Neuronal stem cell (in vitro differentiated cells): ENCODE measurements at regions not wholly inside any gene's neighbourhood (a gene's known extent, or its start where the extent isn't known, plus 50 kb on each side); places are given as distances from the start of the nearest gene placed in this dataset.

Experiments used
- DNase-seq: peaks from one replicate; pipeline ENCODE4 v3.0.0-alpha.2; 2013; ENCODE audit warnings: low spot score
- H2AFZ ChIP-seq: one replicate; pipeline ENCODE4 v1.6.1; 2013; ENCODE audit warnings: mild to moderate bottlenecking, low read length, inconsistent platforms
- H2AK5ac ChIP-seq: 2 replicates; pipeline ENCODE4 v1.6.1; 2013; ENCODE audit warnings: low read depth, mild to moderate bottlenecking, inconsistent platforms, low read length, moderate library complexity, mixed read lengths
- H2BK120ac ChIP-seq: 2 replicates; pipeline ENCODE4 v1.6.1; 2013; ENCODE audit warnings: low read depth, mild to moderate bottlenecking, inconsistent platforms, low read length, moderate library complexity, mixed read lengths
- H2BK12ac ChIP-seq: one replicate; pipeline ENCODE4 v1.6.1; 2013; ENCODE audit warnings: low read length, inconsistent platforms
- H2BK15ac ChIP-seq: 2 replicates; pipeline ENCODE4 v1.6.1; 2013; ENCODE audit warnings: mild to moderate bottlenecking, low read length, inconsistent platforms, mixed read lengths
- H2BK5ac ChIP-seq: one replicate; pipeline ENCODE4 v1.6.1; 2013; ENCODE audit warnings: inconsistent platforms, mild to moderate bottlenecking, low read length, moderate library complexity
- H3K14ac ChIP-seq: one replicate; pipeline ENCODE4 v1.6.1; 2013; ENCODE audit warnings: low read length, inconsistent platforms
- H3K18ac ChIP-seq: 2 replicates; pipeline ENCODE4 v1.6.1; 2013; ENCODE audit warnings: low read length, inconsistent platforms
- H3K23ac ChIP-seq: 2 replicates; pipeline ENCODE4 v1.6.1; 2013; ENCODE audit warnings: low read depth, mild to moderate bottlenecking, mixed read lengths, low read length, inconsistent platforms; ENCODE audit not compliant: poor library complexity
- H3K27ac ChIP-seq: replicated peaks from 3 replicates; pipeline ENCODE4 v1.5.1; 2013; ENCODE audit warnings: low read length, inconsistent platforms
- H3K27me3 ChIP-seq, 3 experiments: 2 replicates each; pipeline ENCODE4 v1.6.1; 2013; ENCODE audit warnings: low read length in 3 of 3, mild to moderate bottlenecking in 2 of 3, inconsistent platforms in 1 of 3, low read depth in 1 of 3, mixed read lengths in 1 of 3, moderate library complexity in 1 of 3; ENCODE audit not compliant: control insufficient read depth in 3 of 3, insufficient read depth in 3 of 3
- H3K36me3 ChIP-seq, 2 donors: replicated peaks in 1 of 2; 2 replicates each; pipeline ENCODE4 v1.6.1; 2013; ENCODE audit warnings: low read length in 2 of 2; ENCODE audit not compliant: control insufficient read depth in 2 of 2, insufficient read depth in 2 of 2
- H3K4ac ChIP-seq: 2 replicates; pipeline ENCODE4 v1.6.1; 2013; ENCODE audit warnings: inconsistent platforms, mild to moderate bottlenecking, low read length, moderate library complexity
- H3K4me1 ChIP-seq, 2 donors: 1 replicate in 1 of 2; 2 replicates in 1 of 2; pipeline ENCODE4 v1.6.1; 2013; ENCODE audit warnings: low read length in 2 of 2, low read depth in 1 of 2; ENCODE audit not compliant: control insufficient read depth in 2 of 2, insufficient read depth in 1 of 2
- H3K4me2 ChIP-seq: one replicate; pipeline ENCODE4 v1.6.1; 2013; ENCODE audit warnings: mild to moderate bottlenecking, low read length, inconsistent platforms; ENCODE audit not compliant: insufficient read depth, poor library complexity, severe bottlenecking
- H3K4me3 ChIP-seq, 2 donors: 2 replicates each; pipeline ENCODE4 v1.5.1; 2013; ENCODE audit warnings: low read length in 2 of 2, mild to moderate bottlenecking in 2 of 2, inconsistent platforms in 1 of 2, moderate library complexity in 1 of 2
- H3K79me1 ChIP-seq: one replicate; pipeline ENCODE4 v1.6.1; 2013; ENCODE audit warnings: low read depth, mild to moderate bottlenecking, inconsistent platforms, low read length, moderate library complexity
- H3K9ac ChIP-seq: one replicate; pipeline ENCODE4 v1.6.1; 2013; ENCODE audit warnings: mild to moderate bottlenecking, low read depth, low read length, inconsistent platforms; ENCODE audit not compliant: poor library complexity
- H3K9me3 ChIP-seq, 2 donors: replicated peaks in 1 of 2; 2 replicates each; pipeline versions ENCODE3 to v1.6.1; 2013; ENCODE audit warnings: low read length in 2 of 2, mild to moderate bottlenecking in 2 of 2, inconsistent platforms in 1 of 2, low read depth in 1 of 2, mixed read lengths in 1 of 2, moderate library complexity in 1 of 2; ENCODE audit not compliant: control insufficient read depth in 2 of 2, insufficient read depth in 1 of 2
- H4K8ac ChIP-seq: one replicate; pipeline ENCODE4 v1.6.1; 2013; ENCODE audit warnings: low read depth, mild to moderate bottlenecking, inconsistent platforms, low read length, moderate library complexity
- H4K91ac ChIP-seq: one replicate; pipeline ENCODE4 v1.6.1; 2013; ENCODE audit warnings: low read length, low read depth, mild to moderate bottlenecking, inconsistent platforms; ENCODE audit not compliant: poor library complexity
- WGBS, 2 donors: extraction: QIAGEN DNeasy Blood & Tissue Kit; methylation state at CpG; one replicate each; pipeline ENCODE4 v1.1.7; 2013; ENCODE audit warnings: missing lambda C conversion rate in 2 of 2, mixed read lengths in 1 of 2; ENCODE audit not compliant: insufficient read length in 2 of 2, insufficient replicate concordance in 1 of 2; ENCODE audit errors: extremely low coverage in 2 of 2; 5-methylcytosine and 5-hydroxymethylcytosine counted together

GRCh38 chr11:76260296-76260925, 54.1 kb upstream of the WNT11 start:
- no CpG with 5 or more reads among the region's 10 CpGs for WGBS, 2 donors
- H3K27ac ChIP-seq, result no peak overlapping the region
- H3K36me3 ChIP-seq, result no peaks in the 10 kb centered on the region
- peak overlapping the region; percentile 27 for H2AK5ac ChIP-seq
- H2BK5ac ChIP-seq, result no peak overlapping the region
- peaks cover 0 to 53% (median 0%) of the 10 kb centered on the region in 3 experiments for H3K27me3 ChIP-seq
- H3K4ac ChIP-seq, result no peak overlapping the region
- H3K4me2 ChIP-seq, result no peak overlapping the region
- no peak overlapping the region for H2BK120ac ChIP-seq
- H3K9me3 ChIP-seq, result no peaks in the 10 kb centered on the region
- H3K23ac ChIP-seq, result no peak overlapping the region
- H2BK15ac ChIP-seq, result no peak overlapping the region
- no peak overlapping the region for H3K4me3 ChIP-seq
- H3K9ac ChIP-seq, result no peak overlapping the region
- no peak overlapping the region for H4K91ac ChIP-seq
- no peak overlapping the region for H4K8ac ChIP-seq
- peaks cover 0 to 2% of the 10 kb centered on the region in 2 donors for H3K4me1 ChIP-seq
- no peak overlapping the region for H3K18ac ChIP-seq
- H2BK12ac ChIP-seq, result no peak overlapping the region
- no peaks in the 10 kb centered on the region for H3K79me1 ChIP-seq
- DNase-seq, result no peak
- peak overlapping the region; percentile 56 for H3K14ac ChIP-seq
- peak overlapping the region; percentile 11 for H2AFZ ChIP-seq

DNA sequence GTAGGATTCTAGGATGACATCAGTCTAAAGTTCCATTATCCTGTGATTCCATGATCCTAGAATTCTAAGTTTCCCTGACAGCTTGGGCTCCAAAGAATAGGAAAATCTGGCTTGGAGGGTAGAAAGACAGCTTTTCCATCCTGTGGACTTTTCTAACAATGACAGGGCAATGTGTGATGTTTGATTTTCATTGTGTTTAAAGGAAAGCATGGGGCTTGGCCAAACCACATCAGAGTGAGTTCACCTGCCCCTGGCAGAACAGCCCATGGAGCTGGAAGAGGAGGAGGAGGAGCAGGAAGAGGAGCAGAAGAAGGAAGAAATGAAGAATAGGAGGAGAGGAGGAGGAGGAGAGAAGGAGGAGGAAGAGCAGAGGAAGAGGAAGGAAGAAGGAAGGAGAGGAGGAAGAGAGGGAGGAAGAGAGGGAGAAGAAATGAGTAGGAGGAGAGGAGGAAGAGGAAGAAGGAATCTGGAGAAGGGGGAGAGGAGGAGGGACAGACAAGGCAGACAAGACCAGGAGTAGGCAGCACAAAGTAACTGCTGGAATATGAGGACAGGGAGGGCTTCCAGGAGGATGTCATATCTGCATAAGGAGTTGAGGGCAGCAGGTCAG, 53.1 kb upstream of the WNT11 start:
- no peak for DNase-seq
- no peaks in the 10 kb centered on the region for H3K79me1 ChIP-seq

GRCh38 chr11:76257074-76257719, 50.9 kb upstream of the WNT11 start:
- Histone ChIP-seq H3K79me1 (no peaks in the 10 kb centered on the region), H4K91ac (no peak overlapping the region), H3K4me1 (peaks cover 0 to 6% of the 10 kb centered on the region in 2 donors), H3K4me2 (no peak overlapping the region), H3K9me3 (no peaks in the 10 kb centered on the region), H3K4me3 (no peak overlapping the region), H3K18ac (peak overlapping the region; percentile 21), H4K8ac (no peak overlapping the region), H3K9ac (no peak overlapping the region), H2BK12ac (no peak overlapping the region), H2AFZ (peak overlapping the region; percentile 2), H3K23ac (no peak overlapping the region), H3K27ac (no peak overlapping the region), H2BK5ac (no peak overlapping the region), H3K14ac (no peak overlapping the region), H3K36me3 (no peaks in the 10 kb centered on the region), H2AK5ac (no peak overlapping the region), H2BK120ac (no peak overlapping the region), H3K27me3 (peaks cover 0 to 60% (median 0%) of the 10 kb centered on the region in 3 experiments), H3K4ac (no peak overlapping the region), H2BK15ac (no peak overlapping the region)
- no peak for DNase-seq
- WGBS, 2 donors, result no CpG with 5 or more reads among the region's 15 CpGs

More for the DNA sequence above, 53.1 kb upstream of the WNT11 start:
- Histone ChIP-seq H3K27ac (no peak overlapping the region), H3K36me3 (no peaks in the 10 kb centered on the region), H3K4me3 (no peak overlapping the region), H3K18ac (no peak overlapping the region), H4K91ac (no peak overlapping the region), H3K14ac (no peak overlapping the region), H3K4me2 (no peak overlapping the region), H2BK12ac (no peak overlapping the region), H3K27me3 (peaks cover 0 to 55% (median 0%) of the 10 kb centered on the region in 3 experiments), H2AK5ac (no peak overlapping the region), H2BK5ac (no peak overlapping the region), H3K9ac (no peak overlapping the region), H2BK120ac (no peak overlapping the region), H3K4ac (no peak overlapping the region), H2AFZ (no peak overlapping the region), H2BK15ac (no peak overlapping the region), H3K9me3 (no peaks in the 10 kb centered on the region), H3K23ac (no peak overlapping the region), H4K8ac (no peak overlapping the region), H3K4me1 (peaks cover 0 to 2% of the 10 kb centered on the region in 2 donors)

GRCh38 chr11:76256448-76256847, 50.1 kb upstream of the WNT11 start:
- Histone ChIP-seq H3K4me2 (no peak overlapping the region), H3K23ac (no peak overlapping the region), H3K79me1 (no peaks in the 10 kb centered on the region), H3K27ac (no peak overlapping the region), H2AFZ (no peak overlapping the region), H3K14ac (no peak overlapping the region), H3K4me1 (peaks cover 0 to 6% of the 10 kb centered on the region in 2 donors), H2BK5ac (no peak overlapping the region), H3K18ac (no peak overlapping the region), H3K9me3 (no peaks in the 10 kb centered on the region), H2AK5ac (no peak overlapping the region), H3K9ac (peak overlapping the region; percentile 24), H4K8ac (no peak overlapping the region), H2BK120ac (no peak overlapping the region), H3K27me3 (peaks cover 0 to 60% (median 0%) of the 10 kb centered on the region in 3 experiments), H3K4ac (no peak overlapping the region), H4K91ac (peak overlapping the region; percentile 13), H3K36me3 (no peaks in the 10 kb centered on the region), H2BK15ac (no peak overlapping the region), H2BK12ac (no peak overlapping the region), H3K4me3 (no peak overlapping the region)
- DNase-seq, result no peak
- WGBS, 2 donors, result no CpG with 5 or more reads among the region's 14 CpGs
